GM19025 (cell line): ENCODE measurements at regions not wholly inside any gene's neighbourhood (a gene's known extent, or its start where the extent isn't known, plus 50 kb on each side); places are given as distances from the start of the nearest gene placed in this dataset.

Source experiments
- ATAC-seq: cut with Tn5 transposase; IDR thresholded peaks from one replicate; pipeline ENCODE4 v1.9.1; 2021; ENCODE audit warnings: mild to moderate bottlenecking, low read depth, moderate library complexity; ENCODE audit not compliant: unreplicated experiment

GRCh38 chr10:2019803-2020202 lies 282.5 kb upstream of the ADARB2 start:
- ATAC-seq: no peak

- no peak for ATAC-seq
Observed at GRCh38 chr10:2019281-2019680, 282.0 kb upstream of the ADARB2 start.

- no peak for ATAC-seq
Observed at GRCh38 chr10:2014541-2014940, 277.2 kb upstream of the ADARB2 start.

GRCh38 chr10:2012209-2012608 lies 274.9 kb upstream of the ADARB2 start:
- ATAC-seq: no peak

GRCh38 chr10:2011106-2011716 lies 273.9 kb upstream of the ADARB2 start:
- no peak for ATAC-seq

GRCh38 chr10:2005546-2005945 lies 268.2 kb upstream of the ADARB2 start:
- no peak for ATAC-seq

- no peak for ATAC-seq
Observed at GRCh38 chr10:1992930-1993329, 255.6 kb upstream of the ADARB2 start.

GRCh38 chr10:1989090-1989489 lies 251.8 kb upstream of the ADARB2 start:
- ATAC-seq: no peak

GRCh38 chr10:1981976-1982375 lies 244.7 kb upstream of the ADARB2 start:
- ATAC-seq: no peak

- ATAC-seq: no peak
Observed at GRCh38 chr10:1980459-1980858, 243.1 kb upstream of the ADARB2 start.

GRCh38 chr10:1978584-1978983 lies 241.3 kb upstream of the ADARB2 start:
- no peak for ATAC-seq

- no peak for ATAC-seq
Observed at GRCh38 chr10:1977461-1977860, 240.1 kb upstream of the ADARB2 start.

GRCh38 chr10:1972406-1972805 lies 235.1 kb upstream of the ADARB2 start:
- no peak for ATAC-seq

GRCh38 chr10:1968257-1969033 lies 231.1 kb upstream of the ADARB2 start:
- no peak for ATAC-seq

GRCh38 chr10:1966712-1967376 lies 229.5 kb upstream of the ADARB2 start:
- ATAC-seq: no peak

GRCh38 chr10:1964476-1964875 lies 227.2 kb upstream of the ADARB2 start:
- no peak for ATAC-seq

- no peak for ATAC-seq
Observed at GRCh38 chr10:1963341-1963740, 226.0 kb upstream of the ADARB2 start.

GRCh38 chr10:1961989-1962388 lies 224.7 kb upstream of the ADARB2 start:
- no peak for ATAC-seq

- ATAC-seq: no peak
Observed at GRCh38 chr10:1960982-1961381, 223.7 kb upstream of the ADARB2 start.

- no peak for ATAC-seq
Observed at GRCh38 chr10:1957057-1957456, 219.7 kb upstream of the ADARB2 start.

GRCh38 chr10:1954300-1954699 lies 217.0 kb upstream of the ADARB2 start:
- no peak for ATAC-seq
